ENCODE measurements at regions not wholly inside any gene's neighbourhood (a gene's known extent, or its start where the extent isn't known, plus 50 kb on each side); places are given as distances from the start of the nearest gene placed in this dataset.

GRCh38 chr6:2503816-2504494 lies 246.8 kb downstream of the MYLK4 start (continued):
- TF ChIP-seq NR0B2 (CRISPR knock-in tag; IDR thresholded peaks at IDR 0.05) (no peak), IKZF4 (CRISPR knock-in tag; IDR thresholded peaks at IDR 0.05; ENCODE audit: borderline replicate concordance, low read depth, not compliant biosample characterization) (no peak), PAX8 (CRISPR knock-in tag; IDR thresholded peaks at IDR 0.05; ENCODE audit: borderline replicate concordance) (no peak), GATAD2A (CRISPR knock-in tag; IDR thresholded peaks at IDR 0.05) (0 out of 2 replicates have a peak, but pooled peaks have one; percentile 23), RBM22 (optimal IDR thresholded peaks at IDR 0.05; ENCODE audit: low read length) (no peak), GPBP1L1 (CRISPR knock-in tag; IDR thresholded peaks at IDR 0.05) (no peak), LCORL (IDR thresholded peaks at IDR 0.05) (no peak), LCORL (CRISPR knock-in tag; IDR thresholded peaks at IDR 0.05) (no peak), DBP (CRISPR knock-in tag; IDR thresholded peaks at IDR 0.05; ENCODE audit: not compliant biosample characterization) (no peak), ZSCAN5A (CRISPR knock-in tag; IDR thresholded peaks at IDR 0.05; ENCODE audit: borderline replicate concordance) (no peak), ZBTB14 (CRISPR knock-in tag; IDR thresholded peaks at IDR 0.05) (no peak), ZSCAN29 (CRISPR knock-in tag; conservative IDR thresholded peaks at IDR 0.05) (no peak), SMARCE1 (IDR thresholded peaks at IDR 0.05; ENCODE audit: borderline replicate concordance) (no peak), DZIP1 (CRISPR knock-in tag; IDR thresholded peaks at IDR 0.05) (no peak), ZNF597 (CRISPR knock-in tag; IDR thresholded peaks at IDR 0.05) (no peak), FOSL2 (CRISPR knock-in tag; IDR thresholded peaks at IDR 0.05) (peak; percentile 89), ZNF674 (CRISPR knock-in tag; IDR thresholded peaks at IDR 0.05; ENCODE audit: low read depth) (no peak), MAFK (conservative IDR thresholded peaks at IDR 0.05 in 1 of 2, IDR thresholded peaks at IDR 0.05 in 1 of 2; ENCODE audit: low read length in 2 of 2) (no peak), ZNF30 (CRISPR knock-in tag; IDR thresholded peaks at IDR 0.05) (no peak), MXI1 (IDR thresholded peaks at IDR 0.05; ENCODE audit: borderline replicate concordance, low read depth, low read length) (no peak), TEAD3 (CRISPR knock-in tag; optimal IDR thresholded peaks at IDR 0.05; ENCODE audit: borderline replicate concordance) (peak; percentile 47)
